HG02870 (cell line): ENCODE measurements at regions not wholly inside any gene's neighbourhood (a gene's known extent, or its start where the extent isn't known, plus 50 kb on each side); places are given as distances from the start of the nearest gene placed in this dataset.

ENCODE experiments used
- ATAC-seq: cut with Tn5 transposase; IDR thresholded peaks from one replicate; pipeline ENCODE4 v1.9.1; 2021; ENCODE audit warnings: mild to moderate bottlenecking, moderate library complexity; ENCODE audit not compliant: unreplicated experiment

DNA sequence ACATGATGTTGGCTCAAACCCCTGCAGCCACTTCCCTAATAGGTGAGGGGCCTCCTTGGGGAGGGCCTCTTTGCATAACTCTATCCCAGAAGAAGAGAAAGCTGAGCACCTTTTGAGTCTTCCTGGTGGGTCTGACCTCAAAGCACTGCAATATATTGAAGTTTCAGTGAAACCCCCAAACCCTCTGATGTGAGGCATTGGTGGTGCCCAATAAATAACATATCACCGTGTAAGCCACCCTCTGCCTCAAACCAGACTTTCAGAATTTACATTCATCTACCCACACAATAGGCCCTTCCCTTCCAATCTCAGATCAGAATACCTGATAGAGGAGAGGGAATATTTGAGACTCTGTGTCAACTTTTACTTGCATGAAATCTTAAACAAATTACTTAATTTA, 142.8 kb upstream of the STK17B start:
- ATAC-seq, result no peak

DNA sequence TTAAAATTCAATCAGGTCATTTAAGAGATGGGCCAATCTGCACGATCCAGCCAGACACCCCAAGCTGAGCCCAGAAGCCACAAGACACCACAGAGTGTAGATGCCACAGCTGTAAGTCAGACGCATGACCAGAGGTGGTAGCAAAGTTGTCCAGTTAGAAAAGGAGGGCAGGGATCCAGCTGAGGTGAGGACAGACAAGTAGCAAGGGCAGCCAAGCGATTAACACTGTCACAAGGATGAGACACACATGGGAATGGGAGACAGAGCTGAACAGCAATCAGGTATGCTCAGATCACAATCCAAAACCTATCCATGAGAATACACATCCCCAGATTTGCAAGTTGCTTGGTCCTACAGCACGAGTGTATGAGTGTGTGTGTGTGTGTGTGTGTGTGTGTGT, 143.4 kb upstream of the STK17B start:
- no peak for ATAC-seq

DNA sequence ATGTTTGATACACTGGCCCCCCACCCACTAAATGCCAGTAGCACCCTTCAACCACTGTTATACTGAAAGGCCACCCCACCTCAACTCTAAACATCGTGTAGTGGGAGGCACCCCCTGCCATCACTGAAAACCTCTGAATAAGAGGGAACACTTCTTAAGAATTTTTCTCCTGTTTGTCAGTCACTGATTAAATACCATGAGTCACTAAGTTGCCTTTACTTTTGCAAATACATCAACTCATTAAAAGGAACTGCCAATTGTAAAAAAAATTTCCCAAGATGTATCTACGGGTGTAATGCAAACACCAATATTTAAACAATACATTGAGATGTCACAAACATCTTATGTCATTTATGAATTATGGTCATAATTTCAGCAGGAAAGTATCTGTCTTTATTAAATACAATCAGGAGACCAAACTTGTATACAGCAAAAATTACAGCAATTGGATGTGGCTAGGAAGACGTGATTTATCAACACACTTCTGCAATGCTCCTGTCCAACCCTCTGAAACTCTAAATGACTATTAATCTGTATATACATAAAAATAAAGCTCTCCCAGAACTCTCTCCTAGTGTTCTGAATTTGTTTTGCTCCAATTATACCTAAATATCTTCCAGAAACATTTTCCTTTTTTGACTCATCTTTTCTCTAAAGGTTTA, 144.1 kb upstream of the STK17B start:
- ATAC-seq, result no peak

GRCh38 chr2:196316050-196316430, 144.7 kb upstream of the STK17B start:
- ATAC-seq, result no peak

- no peak for ATAC-seq
These were observed 147.4 kb upstream of the STK17B start for GRCh38 chr2:196318517-196319377.

DNA sequence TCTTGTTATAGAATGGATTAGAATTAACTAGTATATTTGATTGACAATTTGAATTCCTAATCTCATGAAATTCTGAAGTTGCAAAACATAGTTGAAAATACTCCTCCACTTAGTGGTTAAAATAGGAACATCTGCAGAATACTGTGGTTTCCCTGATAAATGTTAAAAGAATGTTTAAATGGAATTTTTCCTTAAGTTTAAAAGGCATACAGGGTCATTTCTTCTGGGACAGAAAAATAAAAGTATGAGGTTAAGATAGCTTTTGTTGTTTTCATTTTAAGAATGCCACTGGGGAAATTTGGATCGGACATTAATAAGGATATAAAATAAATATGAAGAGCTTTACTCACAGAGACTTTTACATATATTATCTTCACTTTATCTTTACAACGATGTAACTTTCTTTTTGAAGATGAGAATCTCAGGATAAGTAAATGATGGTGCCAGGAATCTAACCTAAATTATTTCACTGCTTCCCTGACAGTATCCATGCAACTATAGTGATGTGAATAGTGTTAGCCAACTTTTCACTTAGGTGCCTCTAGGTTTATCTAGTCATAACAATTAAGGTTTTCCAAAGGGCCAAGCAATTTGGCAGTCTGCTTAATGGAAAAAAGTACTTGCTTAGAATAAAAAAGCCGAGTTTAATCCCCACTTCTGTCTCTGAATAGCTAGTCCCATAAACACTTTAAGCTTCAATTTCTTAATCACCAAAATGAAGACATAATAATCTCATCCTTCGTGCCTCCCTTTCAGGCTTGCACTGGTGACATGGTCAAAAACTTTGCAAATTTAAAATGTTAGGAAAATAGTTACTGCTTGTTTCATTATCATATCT, 151.8 kb upstream of the STK17B start:
- no peak for ATAC-seq

DNA sequence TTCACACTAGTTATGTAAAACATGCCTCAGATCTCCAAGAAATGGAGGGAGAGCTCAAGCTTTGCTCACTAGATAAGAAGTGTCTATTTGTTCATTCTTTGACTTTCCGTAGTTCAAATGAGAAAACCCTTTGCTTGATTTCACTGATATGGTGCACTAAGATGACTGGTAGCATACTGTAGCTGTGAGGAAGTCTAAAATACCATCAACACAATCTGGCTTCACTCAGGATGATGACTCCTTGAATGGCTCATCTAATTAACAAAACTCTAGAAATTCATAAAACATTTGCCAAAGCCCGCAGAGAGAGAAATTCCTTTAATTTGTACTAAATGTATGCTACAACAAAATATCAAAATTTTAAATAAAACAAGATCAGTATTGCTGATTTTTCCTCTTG, 152.8 kb upstream of the STK17B start:
- ATAC-seq, result no peak

DNA sequence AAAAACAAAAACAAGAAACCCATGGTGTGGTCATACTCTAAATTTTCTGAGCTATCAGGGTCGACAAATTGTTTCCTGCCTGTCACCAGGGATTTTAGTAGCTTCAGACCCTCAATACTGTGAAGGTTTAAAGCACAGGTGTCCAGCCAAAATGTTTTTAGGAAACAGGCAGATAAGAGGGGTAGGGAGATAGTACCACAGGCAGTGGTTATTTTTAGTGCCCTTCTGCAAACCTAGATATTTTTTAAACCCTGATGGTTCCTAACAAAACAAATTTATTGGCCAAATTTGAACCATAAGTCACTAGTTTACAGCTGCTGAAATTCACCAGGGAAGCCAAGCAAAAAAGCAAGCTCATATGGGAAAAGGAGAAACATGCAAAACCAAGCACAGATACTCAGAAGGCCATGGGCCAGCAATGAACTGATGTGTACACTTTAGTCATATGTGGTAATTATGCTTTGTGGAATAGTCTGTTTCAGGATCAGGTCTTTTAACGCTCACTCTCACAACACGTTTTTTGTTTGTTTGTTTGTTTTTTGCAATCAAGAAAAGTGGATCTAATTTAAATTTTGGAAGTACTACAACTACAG, 156.8 kb upstream of the STK17B start:
- ATAC-seq, result no peak

GRCh38 chr2:196329959-196330358, 158.6 kb upstream of the STK17B start:
- no peak for ATAC-seq

DNA sequence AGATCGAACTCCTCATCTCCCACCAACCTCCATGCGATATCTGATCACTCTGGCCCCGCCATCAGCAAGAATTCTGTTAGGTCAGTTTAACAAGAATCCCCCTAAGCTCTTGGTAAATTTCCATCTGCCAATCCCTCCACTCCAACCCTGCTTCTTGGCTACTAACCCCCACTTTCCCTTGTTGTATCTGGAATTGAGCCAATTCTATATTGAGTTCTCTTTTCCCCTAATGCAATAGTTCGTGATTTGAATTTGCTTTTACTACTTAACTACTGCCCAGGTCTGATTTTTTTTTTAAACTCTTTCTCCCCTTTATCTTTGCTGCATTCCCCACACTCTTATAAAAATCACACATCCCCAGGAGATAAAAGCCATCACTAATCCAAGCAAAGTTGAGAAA, 159.3 kb upstream of the STK17B start:
- no peak for ATAC-seq

DNA sequence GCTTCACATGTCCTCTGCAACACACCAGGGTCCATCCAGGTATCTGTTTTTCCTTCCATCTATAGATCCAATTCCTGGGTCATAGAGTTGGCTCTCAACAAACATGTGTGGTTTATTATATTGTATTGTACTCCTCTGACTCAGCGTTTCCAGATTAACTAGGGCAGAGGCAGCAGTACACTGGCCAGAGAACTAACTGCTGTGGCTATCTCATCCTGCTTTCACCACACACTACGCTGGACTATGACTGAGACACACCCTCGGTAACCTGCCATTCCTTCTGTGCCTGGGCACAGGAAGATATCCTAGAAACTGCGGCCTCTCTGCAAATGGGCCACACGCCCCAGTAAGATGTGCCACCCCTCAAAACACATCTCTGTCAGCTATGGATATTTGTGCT, 159.8 kb upstream of the STK17B start:
- no peak for ATAC-seq

DNA sequence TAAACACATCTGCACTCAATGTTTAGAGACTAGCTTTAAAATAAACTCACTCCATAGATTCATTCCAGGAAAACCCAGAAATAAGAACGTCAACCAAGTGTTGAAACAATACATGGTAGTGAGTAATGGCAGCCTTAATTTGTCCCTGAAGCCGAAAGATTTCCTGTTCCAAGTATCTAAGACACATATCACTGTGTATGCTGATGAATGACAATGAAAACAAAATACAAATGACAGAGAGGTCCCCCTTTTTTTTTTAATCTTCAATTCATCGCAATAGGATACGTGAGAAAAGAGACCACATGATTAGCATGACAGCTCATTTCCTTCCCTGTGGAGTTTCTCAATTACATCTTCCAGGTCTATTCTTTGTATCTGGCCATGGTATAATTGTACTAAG, 160.5 kb upstream of the STK17B start:
- ATAC-seq, result no peak

DNA sequence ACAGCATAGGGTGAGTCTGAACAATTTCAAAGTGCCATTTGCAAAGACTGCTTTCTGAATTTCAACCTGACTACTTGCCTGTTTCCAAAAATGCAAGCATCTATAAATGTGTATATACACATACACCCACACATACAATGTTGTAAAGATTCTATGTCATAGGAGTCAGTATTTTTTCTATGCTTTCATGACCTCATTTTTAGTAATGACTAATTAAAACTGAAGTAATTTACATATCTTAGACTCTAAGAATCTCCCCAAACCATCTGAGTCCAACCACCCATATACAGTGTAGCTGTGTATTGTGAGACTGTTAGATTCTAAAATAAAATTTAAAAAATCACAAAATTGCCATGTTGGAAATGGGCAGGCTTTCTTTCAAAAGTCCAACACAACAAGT, 162.0 kb upstream of the STK17B start:
- ATAC-seq, result no peak

GRCh38 chr2:196334710-196335109, 163.3 kb upstream of the STK17B start:
- ATAC-seq, result no peak

DNA sequence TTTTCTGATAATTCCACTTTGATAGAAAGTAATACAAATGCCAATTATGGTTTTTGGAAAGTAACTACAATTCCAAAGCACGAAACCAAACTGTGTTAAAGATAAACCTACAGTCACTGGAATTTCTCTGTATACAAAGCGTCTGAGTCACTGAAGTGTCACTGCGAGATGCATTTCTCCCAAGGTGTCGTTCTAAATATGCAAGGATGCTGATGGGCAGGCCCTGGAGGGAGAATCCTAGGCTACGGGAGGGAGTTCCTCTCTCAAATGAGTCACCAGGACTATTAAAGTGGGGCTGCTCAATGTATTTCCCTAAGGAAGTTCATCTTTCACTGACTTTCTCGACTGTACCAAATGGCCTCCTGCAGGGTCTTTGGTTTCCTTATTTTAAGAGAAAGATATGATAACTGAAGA, 163.8 kb upstream of the STK17B start:
- no peak for ATAC-seq

GRCh38 chr2:196336207-196336606, 164.8 kb upstream of the STK17B start:
- no peak for ATAC-seq

- peak; percentile 52 for ATAC-seq
These were observed 165.3 kb upstream of the STK17B start for GRCh38 chr2:196336715-196337114.

GRCh38 chr2:196337208-196337953, 166.0 kb upstream of the STK17B start:
- no peak for ATAC-seq

- no peak for ATAC-seq
These were observed 167.1 kb upstream of the STK17B start for GRCh38 chr2:196338440-196338839.

DNA sequence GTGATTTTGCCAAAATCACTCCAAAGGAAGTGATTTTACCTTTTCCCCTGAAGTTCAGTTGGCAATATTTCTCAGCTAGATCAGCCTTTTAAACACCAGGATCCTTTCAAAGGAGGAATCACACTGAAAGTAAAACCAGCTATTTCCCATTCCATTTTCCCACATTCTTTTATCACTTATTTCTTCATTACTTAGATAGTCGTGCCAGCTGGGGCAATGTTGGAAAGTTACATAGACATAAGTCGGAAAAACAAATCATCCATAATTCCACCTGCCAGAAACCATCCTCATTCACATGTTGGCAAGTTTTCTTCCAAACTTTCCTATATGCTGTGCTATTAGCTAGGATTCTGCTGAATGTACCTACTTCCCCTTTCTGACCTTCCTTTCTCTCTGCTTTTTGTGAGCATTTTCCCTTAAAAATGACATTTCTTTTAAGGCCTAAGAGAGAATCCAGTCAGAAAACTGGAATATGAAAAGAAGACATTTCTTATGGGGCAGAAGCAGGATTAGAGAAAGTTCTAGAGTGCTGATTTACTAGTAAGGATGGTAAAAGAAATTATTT, 170.0 kb upstream of the STK17B start:
- ATAC-seq, result no peak
